NCI-H2196 treated with DMSO at 0.1 percent for 48 hours (cell line): ENCODE measurements at regions not wholly inside any gene's neighbourhood (a gene's known extent, or its start where the extent isn't known, plus 50 kb on each side); places are given as distances from the start of the nearest gene placed in this dataset.

ENCODE experiments used
- DNase-seq: peaks from one replicate; lab custom pipeline; 2025; ENCODE audit not compliant: unreplicated experiment; lab: John Stamatoyannopoulos, UW

- DNase-seq = no peak
Observed at GRCh38 chrX:149161435-149162088, 343.5 kb downstream of the IDS start.

- DNase-seq = no peak
Observed at GRCh38 chrX:149157976-149158375, 347.1 kb downstream of the IDS start.

DNA sequence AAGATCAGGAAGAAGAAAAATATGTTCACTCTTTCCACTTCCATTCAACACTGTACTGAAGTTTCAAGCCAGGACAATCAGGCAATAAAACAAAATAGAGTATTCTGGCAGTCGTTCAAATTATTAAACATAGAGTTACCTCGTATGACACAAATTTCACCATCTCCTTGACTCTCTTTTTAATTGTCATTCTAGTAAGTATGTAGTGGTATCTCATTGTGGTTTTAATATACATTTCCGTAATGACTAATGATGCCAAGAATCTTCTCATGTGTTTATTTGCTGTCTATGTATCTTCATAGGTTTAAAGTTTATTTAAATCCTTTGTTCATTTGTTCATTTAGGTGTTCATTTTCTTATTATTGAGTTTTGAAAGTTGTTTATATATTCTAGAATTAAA, 352.2 kb downstream of the IDS start:
- DNase-seq = no peak

GRCh38 chrX:149151805-149152757, 353.0 kb downstream of the IDS start:
- no peak for DNase-seq

DNA sequence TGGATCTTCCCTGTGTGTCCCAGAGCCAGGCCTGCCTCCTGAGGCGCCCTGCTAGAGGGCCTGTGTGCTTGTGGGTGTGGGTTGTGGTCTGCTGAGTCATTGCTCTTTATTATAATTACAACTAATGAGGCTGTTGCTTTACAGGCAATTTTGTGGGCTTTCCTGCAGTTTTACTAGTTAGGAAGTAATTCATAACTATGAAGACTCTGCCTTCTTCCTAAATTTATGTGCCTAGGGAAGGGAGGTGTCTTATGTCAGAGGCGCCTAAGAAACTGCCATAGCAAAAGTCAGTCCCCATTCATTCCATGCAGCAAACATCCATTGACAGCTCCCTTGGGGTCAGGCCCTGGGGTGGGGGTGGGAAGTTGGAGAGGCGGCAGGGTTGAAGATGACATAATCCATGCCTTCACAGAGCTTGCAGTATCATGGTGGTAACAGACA, 359.2 kb downstream of the IDS start:
- no peak for DNase-seq

GRCh38 chrX:149131774-149132173, 373.3 kb downstream of the IDS start:
- DNase-seq = no peak

- no peak for DNase-seq
Observed at GRCh38 chrX:149129767-149130166, 375.3 kb downstream of the IDS start.

DNA sequence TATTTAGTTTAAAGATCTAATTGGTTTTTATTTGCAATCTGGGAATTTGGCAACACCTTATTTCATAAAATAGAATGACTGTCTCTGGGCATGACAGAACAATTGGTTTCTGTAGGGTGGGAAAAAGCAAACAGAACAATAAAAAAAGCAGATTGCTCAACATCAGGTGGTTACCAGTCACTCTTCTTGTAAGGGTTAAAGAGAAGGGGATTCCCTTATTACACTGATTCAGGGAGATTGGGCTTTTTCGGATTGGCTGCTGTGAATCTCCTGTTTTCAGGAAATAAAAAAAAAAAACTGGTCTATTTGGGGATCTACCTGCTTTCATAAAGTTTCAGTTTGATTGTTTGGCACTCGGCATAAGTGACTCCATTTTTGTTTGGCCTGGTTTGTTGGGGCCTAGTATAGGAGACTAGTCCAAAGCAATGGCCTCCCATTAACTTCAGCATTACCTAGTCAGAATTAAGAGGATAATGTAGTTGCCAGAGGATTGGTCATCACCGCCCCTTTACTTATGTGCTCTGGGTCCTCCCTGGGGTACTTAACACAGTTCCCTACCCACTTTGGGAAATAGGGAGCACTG, 380.5 kb downstream of the IDS start:
- no peak for DNase-seq

- no peak for DNase-seq
Observed at GRCh38 chrX:149121206-149121920, 383.7 kb downstream of the IDS start.

DNA sequence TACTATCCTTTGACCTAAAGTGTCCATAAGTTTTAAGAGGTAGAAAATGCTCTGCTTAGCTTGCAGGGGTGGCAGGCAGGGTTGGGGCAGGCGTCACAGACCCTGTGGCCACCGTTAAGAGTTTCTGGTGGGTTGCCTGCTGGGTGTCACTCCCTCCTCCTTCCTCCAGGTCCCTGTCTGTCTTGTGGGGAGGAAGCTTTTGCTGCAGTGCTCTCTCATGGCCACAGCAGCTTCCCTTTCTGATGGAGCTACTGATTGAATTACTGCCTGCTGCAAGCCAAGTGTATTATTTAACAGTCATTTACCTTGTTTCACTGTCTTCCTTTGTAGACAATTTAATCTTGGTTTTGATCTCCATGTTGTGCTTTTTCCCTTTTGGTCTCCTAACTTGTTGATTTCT, 384.6 kb downstream of the IDS start:
- DNase-seq = no peak

GRCh38 chrX:149114874-149115273, 390.2 kb downstream of the IDS start:
- no peak for DNase-seq

DNA sequence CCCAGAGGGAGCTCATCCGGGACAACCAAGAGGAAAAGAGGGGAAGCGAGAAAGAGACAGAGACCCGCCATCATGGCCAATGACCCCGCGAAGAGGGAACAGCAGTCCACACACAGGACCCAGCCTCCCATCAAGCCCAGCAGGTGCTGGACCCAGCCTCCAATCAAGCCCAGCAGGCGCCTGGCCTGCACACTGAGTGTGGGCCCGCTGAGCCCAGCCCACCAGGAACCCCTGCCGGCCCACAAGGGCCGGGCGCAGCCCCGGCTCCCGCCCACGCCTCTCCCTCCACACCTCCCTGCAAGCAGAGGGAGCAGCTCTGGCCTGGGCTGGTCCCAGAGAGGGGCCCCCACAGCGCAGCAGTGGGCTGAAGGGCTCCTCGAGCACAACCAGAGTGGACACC, 391.1 kb downstream of the IDS start:
- DNase-seq = no peak

DNA sequence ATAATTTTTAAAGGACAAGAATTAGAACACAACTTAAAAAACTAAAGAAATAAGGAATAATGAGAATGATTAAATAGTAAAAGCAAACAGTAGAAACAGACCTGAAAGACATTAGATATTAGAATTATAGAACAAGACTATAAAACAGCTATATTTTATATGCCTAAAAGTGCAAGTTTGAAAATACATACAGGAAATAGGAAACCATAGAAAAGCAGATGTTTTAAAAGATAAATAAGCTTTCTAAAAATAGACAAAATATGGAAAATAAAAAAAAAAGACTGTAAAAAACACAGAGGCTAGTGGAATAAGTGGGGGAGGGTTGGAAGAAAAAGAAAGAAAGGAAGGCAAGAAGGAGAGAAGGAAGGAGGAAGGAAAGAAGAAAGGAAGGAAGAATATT, 407.3 kb downstream of the IDS start:
- DNase-seq = no peak

DNA sequence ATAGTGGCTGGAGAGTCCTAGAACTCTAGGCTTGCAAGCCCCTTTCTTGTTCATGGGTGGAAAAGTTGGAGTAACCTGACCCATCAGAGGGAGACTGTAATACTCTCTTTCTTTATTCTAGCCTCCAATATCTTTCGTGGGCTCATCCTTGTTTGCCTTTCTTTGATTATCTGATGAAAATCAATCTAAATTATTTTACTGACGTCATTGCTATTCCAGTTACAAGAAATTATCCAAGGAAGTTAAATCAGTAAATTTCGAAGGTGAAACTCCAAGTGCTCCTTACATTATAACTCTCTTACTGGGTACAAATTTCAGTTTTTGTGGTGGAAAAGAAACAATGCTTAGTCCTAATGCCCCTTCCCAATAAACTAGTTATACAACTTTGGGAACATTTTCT, 412.9 kb downstream of the IDS start:
- DNase-seq = no peak

GRCh38 chrX:149079805-149080406, 425.2 kb downstream of the IDS start:
- DNase-seq = no peak

GRCh38 chrX:149074398-149074797, 430.7 kb downstream of the IDS start:
- no peak for DNase-seq

DNA sequence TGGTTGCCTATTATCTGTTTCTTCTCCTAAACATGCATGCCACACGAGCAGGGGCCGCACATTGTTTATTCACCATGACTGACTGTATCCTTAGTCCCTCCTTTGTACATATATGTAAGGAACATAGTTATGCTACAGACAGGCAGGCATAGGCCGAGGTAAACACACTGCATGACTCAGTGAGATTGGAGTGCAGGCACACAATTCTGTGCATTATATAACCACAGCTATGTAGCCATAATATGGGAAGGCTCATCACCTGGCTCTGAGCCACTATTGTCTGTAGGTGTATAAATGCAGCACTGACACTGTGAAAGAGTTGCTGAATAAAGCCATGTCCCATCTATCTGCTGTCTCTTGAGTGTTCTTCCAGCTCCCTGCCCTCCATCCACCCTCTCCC, 431.6 kb downstream of the IDS start:
- DNase-seq = no peak

GRCh38 chrX:149069899-149070298, 435.2 kb downstream of the IDS start:
- DNase-seq = no peak

DNA sequence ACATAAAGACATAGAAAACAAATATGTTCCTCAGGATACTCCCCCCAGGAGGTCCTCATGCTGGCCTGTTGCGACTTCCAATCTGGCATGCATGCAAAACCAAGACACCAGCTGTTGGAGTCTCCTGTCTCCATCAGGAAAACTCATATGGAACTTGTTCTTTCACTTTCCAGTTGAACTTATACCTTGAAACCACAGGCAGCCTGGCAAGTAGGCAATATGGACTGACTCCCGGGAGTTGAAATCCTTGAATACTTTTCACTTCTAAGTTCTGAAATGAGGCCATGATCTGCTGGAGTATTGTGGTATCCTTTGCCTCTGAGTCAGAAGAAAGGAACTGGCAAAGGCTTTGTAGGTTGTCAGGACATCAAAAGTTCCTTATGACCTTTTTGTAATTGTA, 444.2 kb downstream of the IDS start:
- DNase-seq = no peak
